ENCODE measurements at regions not wholly inside any gene's neighbourhood (a gene's known extent, or its start where the extent isn't known, plus 50 kb on each side); places are given as distances from the start of the nearest gene placed in this dataset.

GRCh38 chr4:141403782-141404181, 183.1 kb downstream of the ZNF330 start:
- Histone ChIP-seq H3K4me1 (ENCODE audit: control insufficient read depth in 1 of 2, insufficient read depth in 2 of 2, low read depth in 1 of 2, low read length in 1 of 2) (no peaks in the 10 kb centered on the region), H3K4me2 (no peak overlapping the region), H3F3A (replicated peaks; ENCODE audit: insufficient read depth) (no peaks in the 10 kb centered on the region), H3K27me3 (ENCODE audit: insufficient read depth) (no peaks in the 10 kb centered on the region), H2AFZ (ENCODE audit: low read depth) (no peak overlapping the region), H3K9me2 (no peaks in the 10 kb centered on the region), H3K9me3 (no peaks in the 10 kb centered on the region), H3K79me2 (ENCODE audit: insufficient read depth) (no peaks in the 10 kb centered on the region), H3K36me3 (replicated peaks in 1 of 2; ENCODE audit: control insufficient read depth in 1 of 2, insufficient read depth in 2 of 2, low read length in 1 of 2) (no peaks in the 10 kb centered on the region), H4K20me1 (ENCODE audit: insufficient read depth) (no peaks in the 10 kb centered on the region), H3K27ac (ENCODE audit: low read depth in 2 of 2, low read length in 1 of 2) (no peak overlapping the region), H3K9ac (no peak overlapping the region), H3K4me3 (ENCODE audit: low read depth in 2 of 2, low read length in 1 of 2) (no peak overlapping the region)
- TF ChIP-seq CHD2 (IDR thresholded peaks at IDR 0.05; ENCODE audit: low read length, partially characterized antibody) (no peak), USF2 (IDR thresholded peaks at IDR 0.05; ENCODE audit: borderline replicate concordance, low read depth, low read length) (no peak), NRF1 (IDR thresholded peaks at IDR 0.05; ENCODE audit: low read depth, low read length) (no peak), TCF12 (IDR thresholded peaks at IDR 0.05) (no peak), IRF3 (IDR thresholded peaks at IDR 0.05; ENCODE audit: low read depth, low read length) (no peak), JUND (IDR thresholded peaks at IDR 0.05) (no peak), MAX (IDR thresholded peaks at IDR 0.05; ENCODE audit: low read depth) (no peak), PBX3 (IDR thresholded peaks at IDR 0.05) (no peak), EP300 (IDR thresholded peaks at IDR 0.05; ENCODE audit: borderline replicate concordance in 1 of 2, low read depth in 1 of 2, low read length in 1 of 2) (no peak), EZH2phosphoT487 (IDR thresholded peaks at IDR 0.05; ENCODE audit: borderline replicate concordance, low read depth) (no peak), FOSL2 (IDR thresholded peaks at IDR 0.05; ENCODE audit: borderline replicate concordance, low read depth) (no peak), CTCF (IDR thresholded peaks at IDR 0.05) (no peak), RCOR1 (IDR thresholded peaks at IDR 0.05; ENCODE audit: low read length) (no peak), YY1 (IDR thresholded peaks at IDR 0.05; ENCODE audit: low read depth) (no peak), MEF2A (IDR thresholded peaks at IDR 0.05; ENCODE audit: borderline replicate concordance, low read depth) (no peak), TAF1 (IDR thresholded peaks at IDR 0.05; ENCODE audit: borderline replicate concordance, low read depth, low read length) (no peak), MXI1 (IDR thresholded peaks at IDR 0.05; ENCODE audit: low read depth, low read length) (no peak), NFIC (IDR thresholded peaks at IDR 0.05; ENCODE audit: borderline replicate concordance) (no peak), SMC3 (IDR thresholded peaks at IDR 0.05; ENCODE audit: low read depth, low read length) (no peak)
- ChIA-PET CTCF (interaction anchor here (1.1 kb wide), 1 partner anchor 44 kb away, joined by 3 read pairs; no protein-coding TSS in a partner anchor), POLR2A (no interaction called here)
- WGBS (ENCODE audit: low lambda C conversion rate): 59% methylated on average over 2 of the region's 2 CpGs
- DNase-seq: no peak

All from SK-N-SH (cell line).